GM10266 (cell line): ENCODE measurements at regions not wholly inside any gene's neighbourhood (a gene's known extent, or its start where the extent isn't known, plus 50 kb on each side); places are given as distances from the start of the nearest gene placed in this dataset.

Source experiments
- DNase-seq: peaks from one replicate; pipeline ENCODE4 v3.0.0; 2012; ENCODE audit errors: extremely low spot score
- TF ChIP-seq, protein P1 (sequence below): IDR thresholded peaks from 2 replicates; pipeline ENCODE4 v1.5.1; 2012; ENCODE audit warnings: mild to moderate bottlenecking, low read depth; ENCODE audit not compliant: control insufficient read depth, insufficient read depth; ENCODE audit errors: missing control alignments

DNA sequence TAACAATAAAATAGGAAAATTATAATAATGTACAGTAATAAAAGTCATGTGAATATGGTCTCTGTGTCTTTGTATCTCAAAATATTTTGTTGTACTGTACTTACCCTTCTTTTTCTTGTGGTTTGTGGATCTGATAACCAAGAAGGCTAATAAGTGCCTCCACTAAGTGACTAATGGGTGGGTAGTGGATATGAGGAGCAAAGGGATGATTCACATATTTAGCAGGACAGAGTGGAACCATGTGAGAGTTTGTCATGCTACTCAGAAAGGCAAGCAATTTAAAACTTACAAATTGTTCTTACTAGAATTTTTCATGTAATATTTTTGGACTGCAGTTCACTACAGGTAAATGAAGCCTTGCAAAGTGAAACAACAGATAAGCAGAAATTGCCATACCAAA lies 1241.2 kb upstream of the CDH2 start:
- TF ChIP-seq, protein P1, sequence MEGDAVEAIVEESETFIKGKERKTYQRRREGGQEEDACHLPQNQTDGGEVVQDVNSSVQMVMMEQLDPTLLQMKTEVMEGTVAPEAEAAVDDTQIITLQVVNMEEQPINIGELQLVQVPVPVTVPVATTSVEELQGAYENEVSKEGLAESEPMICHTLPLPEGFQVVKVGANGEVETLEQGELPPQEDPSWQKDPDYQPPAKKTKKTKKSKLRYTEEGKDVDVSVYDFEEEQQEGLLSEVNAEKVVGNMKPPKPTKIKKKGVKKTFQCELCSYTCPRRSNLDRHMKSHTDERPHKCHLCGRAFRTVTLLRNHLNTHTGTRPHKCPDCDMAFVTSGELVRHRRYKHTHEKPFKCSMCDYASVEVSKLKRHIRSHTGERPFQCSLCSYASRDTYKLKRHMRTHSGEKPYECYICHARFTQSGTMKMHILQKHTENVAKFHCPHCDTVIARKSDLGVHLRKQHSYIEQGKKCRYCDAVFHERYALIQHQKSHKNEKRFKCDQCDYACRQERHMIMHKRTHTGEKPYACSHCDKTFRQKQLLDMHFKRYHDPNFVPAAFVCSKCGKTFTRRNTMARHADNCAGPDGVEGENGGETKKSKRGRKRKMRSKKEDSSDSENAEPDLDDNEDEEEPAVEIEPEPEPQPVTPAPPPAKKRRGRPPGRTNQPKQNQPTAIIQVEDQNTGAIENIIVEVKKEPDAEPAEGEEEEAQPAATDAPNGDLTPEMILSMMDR, result no peak
- DNase-seq, result no peak

DNA sequence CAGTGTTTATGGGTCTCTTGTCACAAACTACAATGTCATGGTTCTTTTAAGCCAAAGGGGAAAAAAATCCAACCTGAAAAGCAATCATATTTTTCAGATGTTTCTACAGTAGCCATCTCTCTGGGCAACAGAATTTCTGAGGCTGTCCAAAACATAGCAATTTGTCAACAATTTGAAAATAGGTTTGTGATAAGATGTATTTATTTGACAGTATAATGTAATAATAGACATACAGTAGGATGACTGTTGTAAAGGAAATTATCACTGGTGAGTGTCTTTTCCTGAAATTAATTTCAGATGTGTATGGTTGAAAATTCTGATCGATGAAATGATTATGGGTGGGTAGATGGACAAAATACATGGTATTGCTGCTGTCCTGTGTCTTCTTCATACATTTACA lies 1230.1 kb upstream of the CDH2 start:
- DNase-seq, result no peak
- TF ChIP-seq, protein P1, result no peak

DNA sequence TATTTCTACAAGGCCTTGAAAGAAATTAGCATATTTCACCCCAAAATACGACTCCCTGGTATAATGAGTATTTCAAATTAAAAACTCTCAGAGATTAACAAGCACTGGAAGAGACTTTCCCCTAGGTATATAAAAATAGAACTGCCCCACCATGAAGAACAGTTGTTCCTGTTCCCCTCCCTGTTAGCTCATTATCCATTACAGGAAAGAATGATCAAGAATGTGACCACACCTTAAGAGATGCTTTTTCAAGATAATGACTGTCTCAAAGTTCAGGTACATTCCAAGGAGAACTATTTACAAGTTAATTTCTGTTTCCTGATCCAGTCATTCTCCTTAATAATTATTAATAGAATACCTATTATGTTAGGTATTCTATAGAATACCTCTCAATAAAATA lies 1220.6 kb upstream of the CDH2 start:
- TF ChIP-seq, protein P1, result no peak
- DNase-seq, result no peak

- no peak for DNase-seq
Measured at GRCh38 chr18:29383311-29384273, 1206.7 kb upstream of the CDH2 start.

GRCh38 chr18:29378651-29379136 lies 1201.8 kb upstream of the CDH2 start:
- TF ChIP-seq, protein P1, result no peak
- no peak for DNase-seq

More at GRCh38 chr18:29383311-29384273, 1206.7 kb upstream of the CDH2 start:
- TF ChIP-seq, protein P1, result no peak

DNA sequence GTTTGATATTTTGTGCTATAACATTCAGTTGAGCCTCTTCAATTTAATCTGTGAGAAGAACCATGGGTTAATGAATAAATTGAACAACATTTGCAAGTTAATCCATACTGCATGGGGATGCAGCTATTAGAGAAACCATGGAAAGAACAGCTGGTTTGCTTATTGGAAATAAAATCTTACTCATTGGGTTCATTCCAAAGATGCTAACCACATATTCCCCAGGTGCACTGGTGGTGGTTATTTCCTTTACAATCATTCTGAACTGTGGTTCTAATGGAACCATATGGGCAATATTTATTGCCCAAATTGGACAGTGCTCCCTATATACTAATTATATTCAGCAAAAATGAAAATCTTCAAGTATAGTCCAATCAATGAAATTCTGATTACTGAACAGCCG lies 1200.4 kb upstream of the CDH2 start:
- DNase-seq, result no peak
- TF ChIP-seq, protein P1, result no peak

DNA sequence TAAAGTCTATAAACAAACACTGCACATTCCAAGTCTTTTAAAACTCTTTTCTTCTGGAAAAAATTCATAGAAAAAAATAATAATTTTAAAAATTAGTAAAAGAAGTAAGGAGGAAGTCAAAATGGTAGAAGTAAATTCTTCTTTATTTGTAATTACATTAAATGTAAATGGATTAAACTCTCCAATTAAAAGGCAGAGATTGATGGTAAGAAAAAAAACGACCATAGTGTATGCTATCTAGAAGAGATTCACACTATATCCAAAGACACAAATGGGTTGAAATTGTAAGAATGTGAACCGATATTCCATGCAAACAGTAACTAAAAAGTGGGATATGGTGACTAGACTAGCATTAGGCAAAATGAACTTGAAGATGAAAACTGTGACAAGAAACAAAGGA lies 1196.1 kb upstream of the CDH2 start:
- TF ChIP-seq, protein P1, result no peak
- no peak for DNase-seq
